Liver (tissue), 8 donors: ENCODE measurements at regions not wholly inside any gene's neighbourhood (a gene's known extent, or its start where the extent isn't known, plus 50 kb on each side); places are given as distances from the start of the nearest gene placed in this dataset.

Experiments used
- DNase-seq: peaks from one replicate; pipeline ENCODE4 v3.0.0-alpha.2; 2017; ENCODE audit warnings: low spot score
- H3K27ac ChIP-seq, 2 donors: one replicate each; pipeline ENCODE4 v1.7.0; 2013; ENCODE audit warnings: inconsistent platforms in 2 of 2, low read length in 2 of 2, control low read depth in 1 of 2, low read depth in 1 of 2, mild to moderate bottlenecking in 1 of 2
- H3K27me3 ChIP-seq, 4 donors: one replicate each; pipeline versions ENCODE4 v1.6.1 to v1.7.0; 2013; ENCODE audit warnings: low read length in 3 of 4, inconsistent platforms in 1 of 4, mild to moderate bottlenecking in 1 of 4, moderate library complexity in 1 of 4; ENCODE audit not compliant: control insufficient read depth in 4 of 4, insufficient read depth in 4 of 4
- H3K36me3 ChIP-seq, 4 donors: one replicate each; pipeline versions ENCODE4 v1.6.1 to v1.7.0; 2013; ENCODE audit warnings: low read length in 3 of 4, mild to moderate bottlenecking in 3 of 4, low read depth in 1 of 4, moderate library complexity in 1 of 4; ENCODE audit not compliant: control insufficient read depth in 4 of 4, insufficient read depth in 3 of 4
- H3K4me1 ChIP-seq, 4 donors: one replicate each; pipeline versions ENCODE4 v1.6.1 to v1.7.0; 2013; ENCODE audit warnings: low read length in 3 of 4, mild to moderate bottlenecking in 3 of 4, moderate library complexity in 1 of 4; ENCODE audit not compliant: control insufficient read depth in 4 of 4, insufficient read depth in 4 of 4
- H3K4me3 ChIP-seq, 3 donors: one replicate each; pipeline versions ENCODE4 v1.6.1 to v1.7.0; 2013; ENCODE audit warnings: low read length in 3 of 3, control low read depth in 1 of 3, low read depth in 1 of 3, mild to moderate bottlenecking in 1 of 3
- H3K9ac ChIP-seq, 2 donors: one replicate each; pipeline ENCODE4 v1.7.0; 2013; ENCODE audit warnings: low read length in 2 of 2, mild to moderate bottlenecking in 2 of 2, moderate library complexity in 2 of 2, control low read depth in 1 of 2, low read depth in 1 of 2
- H3K9me3 ChIP-seq, 4 donors: one replicate each; pipeline versions ENCODE4 v1.6.1 to v1.7.0; 2013; ENCODE audit warnings: low read length in 3 of 4; ENCODE audit not compliant: control insufficient read depth in 4 of 4
- ATF3 ChIP-seq: IDR thresholded peaks from 2 replicates; pipeline ENCODE4 v1.6.1; 2016; ENCODE audit warnings: antibody characterized with exemption
- CTCF ChIP-seq: fragments of 150-350 bp; IDR thresholded peaks from 2 replicates; pipeline ENCODE4 v1.5.1; 2017; ENCODE audit warnings: improper control_type of control experiment, low read depth, low read length; ENCODE audit not compliant: missing input control
- EGR1 ChIP-seq, 2 donors: IDR thresholded peaks; 2 replicates each; pipeline ENCODE4 v1.6.1; 2016 to 2018; ENCODE audit warnings: antibody characterized with exemption in 2 of 2, low read depth in 2 of 2
- FOXA1 ChIP-seq: IDR thresholded peaks from 2 replicates; pipeline ENCODE4 v1.6.1; 2016; ENCODE audit warnings: antibody characterized with exemption
- FOXA2 ChIP-seq: IDR thresholded peaks from 2 replicates; pipeline ENCODE4 v1.6.1; 2016; ENCODE audit warnings: antibody characterized with exemption
- GABPA ChIP-seq, 2 donors: IDR thresholded peaks in 1 of 2; conservative IDR thresholded peaks in 1 of 2; 2 replicates each; pipeline ENCODE4 v1.6.1; 2016; ENCODE audit warnings: antibody characterized with exemption in 2 of 2, mild to moderate bottlenecking in 1 of 2, moderate library complexity in 1 of 2
- HNF4A ChIP-seq, 2 donors: conservative IDR thresholded peaks; 2 replicates each; pipeline ENCODE4 v1.6.1; 2016; ENCODE audit warnings: antibody characterized with exemption in 2 of 2, mild to moderate bottlenecking in 2 of 2
- HNF4G ChIP-seq: IDR thresholded peaks from 2 replicates; pipeline ENCODE4 v1.6.1; 2016; ENCODE audit warnings: antibody characterized with exemption
- JUND ChIP-seq, 2 donors: IDR thresholded peaks; 2 replicates each; pipeline ENCODE4 v1.6.1; 2016; ENCODE audit warnings: antibody characterized with exemption in 2 of 2
- MAX ChIP-seq: IDR thresholded peaks from 2 replicates; pipeline ENCODE4 v1.6.1; 2016; ENCODE audit warnings: antibody characterized with exemption
- NR2F2 ChIP-seq: IDR thresholded peaks from 2 replicates; pipeline ENCODE4 v1.6.1; 2016; ENCODE audit warnings: antibody characterized with exemption
- RAD21 ChIP-seq, 2 donors: IDR thresholded peaks; 2 replicates each; pipeline ENCODE4 v1.6.1; 2016; ENCODE audit warnings: antibody characterized with exemption in 2 of 2, mild to moderate bottlenecking in 2 of 2
- REST ChIP-seq: IDR thresholded peaks from 2 replicates; pipeline ENCODE4 v1.6.1; 2016; ENCODE audit warnings: antibody characterized with exemption, mild to moderate bottlenecking
- RXRA ChIP-seq, 2 donors: IDR thresholded peaks; 2 replicates each; pipeline ENCODE4 v1.6.1; 2017 to 2018; ENCODE audit warnings: antibody characterized with exemption in 2 of 2, mild to moderate bottlenecking in 1 of 2
- SP1 ChIP-seq: IDR thresholded peaks from 2 replicates; pipeline ENCODE4 v1.6.1; 2018; ENCODE audit warnings: antibody characterized with exemption, mild to moderate bottlenecking
- TAF1 ChIP-seq: conservative IDR thresholded peaks from 2 replicates; pipeline ENCODE4 v1.6.1; 2016; ENCODE audit warnings: antibody characterized with exemption, mild to moderate bottlenecking
- YY1 ChIP-seq: IDR thresholded peaks from 2 replicates; pipeline ENCODE4 v1.6.1; 2016; ENCODE audit warnings: antibody characterized with exemption, mild to moderate bottlenecking
- ZBTB33 ChIP-seq: IDR thresholded peaks from 2 replicates; pipeline ENCODE4 v1.6.1; 2016; ENCODE audit warnings: antibody characterized with exemption
- WGBS: extraction: QIAGEN DNeasy Blood & Tissue Kit; methylation state at CpG from one replicate; pipeline ENCODE4 v1.1.7; 2013; 5-methylcytosine and 5-hydroxymethylcytosine counted together
- donor health status: healthy.
- donor health status: healthy.
- donor health status: healthy.
- donor health status: healthy.
- donor health status: healthy.

- Histone ChIP-seq H3K4me3 (no peak overlapping the region), H3K9ac (no peak overlapping the region), H3K4me1 (no peaks in the 10 kb centered on the region), H3K36me3 (no peaks in the 10 kb centered on the region), H3K9me3 (peaks cover 0 to 5% (median 0%) of the 10 kb centered on the region in 4 donors), H3K27ac (no peak overlapping the region), H3K27me3 (no peaks in the 10 kb centered on the region)
- DNase-seq, result no peak
- no peak for TF ChIP-seq MAX
- TF ChIP-seq ZBTB33, result no peak
- no peak for TF ChIP-seq RAD21 (IDR thresholded peaks at IDR 0.05)
- TF ChIP-seq RXRA (IDR thresholded peaks at IDR 0.05), result no peak
- TF ChIP-seq GABPA (IDR thresholded peaks at IDR 0.05 in 1 of 2, conservative IDR thresholded peaks at IDR 0.05 in 1 of 2), result no peak
- TF ChIP-seq HNF4G, result no peak
- no peak for TF ChIP-seq HNF4A (conservative IDR thresholded peaks at IDR 0.05)
- no peak for TF ChIP-seq SP1
- TF ChIP-seq JUND (IDR thresholded peaks at IDR 0.05), result no peak
- TF ChIP-seq YY1, result no peak
- TF ChIP-seq FOXA1, result no peak
- TF ChIP-seq NR2F2, result no peak
- no peak for TF ChIP-seq ATF3
- 78% methylated on average over 5 of the region's 5 CpGs for WGBS
These were observed 418.6 kb upstream of the MAN1A1 start for GRCh38 chr6:119768201-119768600.

- no peaks in the 10 kb centered on the region for H3K9me3 ChIP-seq
- WGBS, result 85% methylated on average over 7 of the region's 7 CpGs
- H3K36me3 ChIP-seq, result no peaks in the 10 kb centered on the region
- no peak overlapping the region for H3K27ac ChIP-seq
- TF ChIP-seq RAD21 (IDR thresholded peaks at IDR 0.05) (no peak), SP1 (no peak), FOXA2 (no peak), JUND (IDR thresholded peaks at IDR 0.05) (no peak), RXRA (IDR thresholded peaks at IDR 0.05) (no peak), TAF1 (no peak), HNF4A (conservative IDR thresholded peaks at IDR 0.05) (no peak), GABPA (IDR thresholded peaks at IDR 0.05 in 1 of 2, conservative IDR thresholded peaks at IDR 0.05 in 1 of 2) (no peak), NR2F2 (no peak), FOXA1 (no peak), YY1 (no peak), ATF3 (no peak), REST (no peak), MAX (no peak), CTCF (no peak), EGR1 (IDR thresholded peaks at IDR 0.05; ENCODE audit: low read depth in 2 of 2) (no peak), HNF4G (no peak), ZBTB33 (no peak)
- no peak for DNase-seq
- H3K27me3 ChIP-seq, result peaks cover 0 to 2% (median 0%) of the 10 kb centered on the region in 4 donors
- no peaks in the 10 kb centered on the region for H3K4me1 ChIP-seq
- H3K4me3 ChIP-seq, result no peak overlapping the region
- no peak overlapping the region for H3K9ac ChIP-seq
These were observed 415.5 kb upstream of the MAN1A1 start for GRCh38 chr6:119764927-119765681.
